ENCODE measurements at regions not wholly inside any gene's neighbourhood (a gene's known extent, or its start where the extent isn't known, plus 50 kb on each side); places are given as distances from the start of the nearest gene placed in this dataset.
"Not testable (repeated sequence)": the region's sequence is repeated elsewhere in the genome, so short reads cannot be mapped to it uniquely, and the experiment has no call there.

DNA sequence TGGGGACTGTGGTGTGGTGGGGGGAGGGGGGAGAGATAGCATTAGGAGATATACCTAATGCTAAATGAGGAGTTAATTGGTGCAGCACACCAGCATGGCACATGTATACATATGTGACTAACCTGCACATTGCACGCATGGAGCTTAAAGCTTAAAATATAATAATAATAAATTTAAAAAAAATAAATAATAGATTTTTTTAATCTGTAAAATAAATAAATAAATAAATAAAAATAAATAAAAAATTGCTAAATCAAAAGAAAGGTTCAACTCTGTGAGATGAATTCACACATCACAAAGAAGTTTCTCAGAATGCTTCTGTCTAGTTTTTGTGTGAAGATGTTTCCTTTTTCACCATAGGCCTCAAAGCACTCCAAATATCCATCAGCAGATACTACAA, 1793.7 kb downstream of the UQCRFS1 start:
- peaks cover 79% of the 10 kb centered on the region for H3K9me3 ChIP-seq (ENCODE audit: insufficient read depth, low read depth, low read length)

DNA sequence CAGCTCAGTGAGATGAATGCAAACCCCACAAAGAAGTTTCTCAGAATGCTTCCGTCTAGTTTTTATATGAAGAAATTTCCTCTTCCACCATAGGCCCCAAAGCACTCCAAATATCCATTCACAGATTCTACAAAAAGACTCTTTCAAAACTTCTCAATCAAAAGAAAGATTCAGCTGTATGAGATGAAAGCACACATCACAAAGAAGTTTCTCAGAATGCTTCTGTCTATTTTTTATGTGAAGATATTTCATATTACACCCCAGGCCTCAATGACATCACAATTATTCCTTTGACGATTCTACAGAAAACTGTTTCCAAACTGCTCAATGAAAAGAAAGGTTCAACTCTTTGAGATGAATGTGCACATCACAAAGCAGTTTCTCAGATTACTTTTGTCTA, 1819.4 kb downstream of the UQCRFS1 start:
- Histone ChIP-seq H3K9me3 (ENCODE audit: insufficient read depth, low read depth, low read length) (peaks cover 98% of the 10 kb centered on the region), H3K9ac (ENCODE audit: low read depth, low read length) (no peak overlapping the region), H3K4me3 (ENCODE audit: low read length) (no peak overlapping the region), H3K27ac (ENCODE audit: low read length) (no peak overlapping the region), H3K4me1 (ENCODE audit: insufficient read depth, low read length) (no peaks in the 10 kb centered on the region), H3K36me3 (ENCODE audit: insufficient read depth, low read depth, low read length) (no peaks in the 10 kb centered on the region), H3K27me3 (ENCODE audit: insufficient read depth, low read length) (no peaks in the 10 kb centered on the region)

More for the DNA sequence above, 1793.7 kb downstream of the UQCRFS1 start:
- H3K27me3 ChIP-seq (ENCODE audit: insufficient read depth, low read length); H3K4me1 ChIP-seq (ENCODE audit: insufficient read depth, low read length); H3K27ac ChIP-seq (ENCODE audit: low read length); H3K9ac ChIP-seq (ENCODE audit: low read depth, low read length); H3K4me3 ChIP-seq (ENCODE audit: low read length); H3K36me3 ChIP-seq (ENCODE audit: insufficient read depth, low read depth, low read length): not testable (repeated sequence)

GRCh38 chr19:27392027-27392632, 1820.8 kb downstream of the UQCRFS1 start:
- peaks cover 99% of the 10 kb centered on the region for H3K9me3 ChIP-seq (ENCODE audit: insufficient read depth, low read depth, low read length)
- no peak overlapping the region for H3K27ac ChIP-seq (ENCODE audit: low read length)
- H3K9ac ChIP-seq (ENCODE audit: low read depth, low read length), result no peak overlapping the region
- no peaks in the 10 kb centered on the region for H3K4me1 ChIP-seq (ENCODE audit: insufficient read depth, low read length)
- H3K36me3 ChIP-seq (ENCODE audit: insufficient read depth, low read depth, low read length), result no peaks in the 10 kb centered on the region
- no peaks in the 10 kb centered on the region for H3K27me3 ChIP-seq (ENCODE audit: insufficient read depth, low read length)
- no peak overlapping the region for H3K4me3 ChIP-seq (ENCODE audit: low read length)

DNA sequence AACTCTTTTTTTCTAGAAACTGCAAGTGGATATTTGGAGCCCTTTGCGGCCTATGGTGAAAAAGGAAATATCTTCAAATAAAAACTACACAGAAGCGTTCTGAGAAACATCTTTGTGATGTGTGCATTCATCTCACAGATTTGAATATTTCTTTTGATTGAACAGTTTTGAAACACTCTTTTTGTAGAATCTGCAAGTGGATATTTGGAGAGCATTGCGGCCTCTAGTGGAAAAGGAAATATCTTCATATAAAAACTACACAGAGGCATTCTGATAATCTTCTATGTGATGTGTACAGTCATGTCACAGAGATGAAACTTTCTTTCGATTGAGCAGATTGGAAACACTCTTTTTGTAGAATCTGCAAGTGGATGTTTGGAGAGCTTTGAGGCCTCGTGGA, 1833.6 kb downstream of the UQCRFS1 start:
- H3K36me3 ChIP-seq (ENCODE audit: insufficient read depth, low read depth, low read length); H3K4me3 ChIP-seq (ENCODE audit: low read length); H3K27me3 ChIP-seq (ENCODE audit: insufficient read depth, low read length); H3K27ac ChIP-seq (ENCODE audit: low read length); H3K9ac ChIP-seq (ENCODE audit: low read depth, low read length); H3K4me1 ChIP-seq (ENCODE audit: insufficient read depth, low read length): not testable (repeated sequence)
- H3K9me3 ChIP-seq (ENCODE audit: insufficient read depth, low read depth, low read length), result peaks cover 95% of the 10 kb centered on the region

- not testable (repeated sequence) for H3K27ac ChIP-seq (ENCODE audit: low read length); H3K36me3 ChIP-seq (ENCODE audit: insufficient read depth, low read depth, low read length); H3K9ac ChIP-seq (ENCODE audit: low read depth, low read length); H3K4me1 ChIP-seq (ENCODE audit: insufficient read depth, low read length); H3K4me3 ChIP-seq (ENCODE audit: low read length); H3K27me3 ChIP-seq (ENCODE audit: insufficient read depth, low read length)
- peaks cover 87% of the 10 kb centered on the region for H3K9me3 ChIP-seq (ENCODE audit: insufficient read depth, low read depth, low read length)
These were observed 1843.3 kb downstream of the UQCRFS1 start for GRCh38 chr19:27369603-27370002.

DNA sequence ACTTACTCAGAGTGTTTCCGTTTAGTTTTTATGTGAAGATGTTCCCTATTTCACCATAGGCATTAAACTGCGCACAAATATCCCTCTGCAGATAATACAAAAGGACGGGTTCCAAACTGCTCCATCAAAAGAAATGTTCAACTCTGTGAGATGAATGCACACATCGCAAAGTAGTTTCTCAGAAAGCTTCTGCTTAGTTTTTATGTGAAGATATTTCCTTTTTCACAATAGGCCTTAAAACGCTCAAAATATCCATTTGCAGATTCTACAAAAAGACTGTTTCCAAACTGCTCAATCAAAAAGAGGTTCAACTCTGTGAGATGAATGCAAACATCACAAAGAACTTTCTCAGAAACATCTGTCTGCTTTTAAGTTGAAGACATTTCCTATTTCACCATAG, 1850.5 kb downstream of the UQCRFS1 start:
- not testable (repeated sequence) for H3K4me1 ChIP-seq (ENCODE audit: insufficient read depth, low read length); H3K27ac ChIP-seq (ENCODE audit: low read length); H3K4me3 ChIP-seq (ENCODE audit: low read length); H3K36me3 ChIP-seq (ENCODE audit: insufficient read depth, low read depth, low read length); H3K9ac ChIP-seq (ENCODE audit: low read depth, low read length); H3K27me3 ChIP-seq (ENCODE audit: insufficient read depth, low read length)
- H3K9me3 ChIP-seq (ENCODE audit: insufficient read depth, low read depth, low read length), result peaks cover 98% of the 10 kb centered on the region

GRCh38 chr19:27355581-27355980, 1857.4 kb downstream of the UQCRFS1 start:
- H3K9me3 ChIP-seq (ENCODE audit: insufficient read depth, low read depth, low read length), result peaks cover 100% of the 10 kb centered on the region
- not testable (repeated sequence) for H3K27ac ChIP-seq (ENCODE audit: low read length); H3K36me3 ChIP-seq (ENCODE audit: insufficient read depth, low read depth, low read length); H3K4me1 ChIP-seq (ENCODE audit: insufficient read depth, low read length); H3K9ac ChIP-seq (ENCODE audit: low read depth, low read length); H3K4me3 ChIP-seq (ENCODE audit: low read length); H3K27me3 ChIP-seq (ENCODE audit: insufficient read depth, low read length)

Measured in iPS-20b (cell line).